ENCODE measurements at regions not wholly inside any gene's neighbourhood (a gene's known extent, or its start where the extent isn't known, plus 50 kb on each side); places are given as distances from the start of the nearest gene placed in this dataset.

GRCh38 chr19:5397804-5398692 is 57.2 kb upstream of the ZNRF4 start:
- no peak overlapping the region for H3K27ac ChIP-seq (replicated peaks)
- peaks cover 3% of the 10 kb centered on the region for H3K27me3 ChIP-seq (ENCODE audit: insufficient read depth, poor library complexity, severe bottlenecking)
- TF ChIP-seq POLR2AphosphoS5 (IDR thresholded peaks at IDR 0.05; ENCODE audit: low read depth) (no peak), REST (IDR thresholded peaks at IDR 0.05; ENCODE audit: insufficient replicate concordance, low read depth) (no peak), SPI1 (IDR thresholded peaks at IDR 0.05; ENCODE audit: borderline replicate concordance, low read depth) (no peak), GABPA (IDR thresholded peaks at IDR 0.05; ENCODE audit: low read depth) (no peak), CTCF (IDR thresholded peaks at IDR 0.05; ENCODE audit: insufficient read depth, low read length) (no peak)
- no peak for DNase-seq (ENCODE audit: low read depth in 1 of 2, low spot score in 1 of 2)
- H3K4me3 ChIP-seq (replicated peaks; ENCODE audit: insufficient read depth, low read length) = no peak overlapping the region

- no peak for DNase-seq (ENCODE audit: low read depth in 1 of 2, low spot score in 1 of 2)
- Histone ChIP-seq H3K4me3 (replicated peaks; ENCODE audit: insufficient read depth, low read length) (no peak overlapping the region), H3K27ac (replicated peaks) (no peak overlapping the region), H3K27me3 (ENCODE audit: insufficient read depth, poor library complexity, severe bottlenecking) (peaks cover 3% of the 10 kb centered on the region)
- TF ChIP-seq GABPA (IDR thresholded peaks at IDR 0.05; ENCODE audit: low read depth) (no peak), SPI1 (IDR thresholded peaks at IDR 0.05; ENCODE audit: borderline replicate concordance, low read depth) (no peak), CTCF (IDR thresholded peaks at IDR 0.05; ENCODE audit: insufficient read depth, low read length) (no peak), REST (IDR thresholded peaks at IDR 0.05; ENCODE audit: insufficient replicate concordance, low read depth) (peak; percentile 80), POLR2AphosphoS5 (IDR thresholded peaks at IDR 0.05; ENCODE audit: low read depth) (no peak)
Observed at GRCh38 chr19:5398693-5399057, 56.5 kb upstream of the ZNRF4 start.

GRCh38 chr19:5403968-5404640 is 51.1 kb upstream of the ZNRF4 start:
- TF ChIP-seq CTCF (IDR thresholded peaks at IDR 0.05; ENCODE audit: insufficient read depth, low read length) (no peak), REST (IDR thresholded peaks at IDR 0.05; ENCODE audit: insufficient replicate concordance, low read depth) (peak; percentile 99)
- DNase-seq (ENCODE audit: low read depth in 1 of 2, low spot score in 1 of 2) = peak; percentile 28 to 75
- H3K27ac ChIP-seq (replicated peaks) = no peak overlapping the region
- no peaks in the 10 kb centered on the region for H3K27me3 ChIP-seq (ENCODE audit: insufficient read depth, poor library complexity, severe bottlenecking)
- H3K4me3 ChIP-seq (replicated peaks; ENCODE audit: insufficient read depth, low read length) = no peak overlapping the region
